ENCODE measurements at regions not wholly inside any gene's neighbourhood (a gene's known extent, or its start where the extent isn't known, plus 50 kb on each side); places are given as distances from the start of the nearest gene placed in this dataset.
"Not testable (repeated sequence)": the region's sequence is repeated elsewhere in the genome, so short reads cannot be mapped to it uniquely, and the experiment has no call there.

DNA sequence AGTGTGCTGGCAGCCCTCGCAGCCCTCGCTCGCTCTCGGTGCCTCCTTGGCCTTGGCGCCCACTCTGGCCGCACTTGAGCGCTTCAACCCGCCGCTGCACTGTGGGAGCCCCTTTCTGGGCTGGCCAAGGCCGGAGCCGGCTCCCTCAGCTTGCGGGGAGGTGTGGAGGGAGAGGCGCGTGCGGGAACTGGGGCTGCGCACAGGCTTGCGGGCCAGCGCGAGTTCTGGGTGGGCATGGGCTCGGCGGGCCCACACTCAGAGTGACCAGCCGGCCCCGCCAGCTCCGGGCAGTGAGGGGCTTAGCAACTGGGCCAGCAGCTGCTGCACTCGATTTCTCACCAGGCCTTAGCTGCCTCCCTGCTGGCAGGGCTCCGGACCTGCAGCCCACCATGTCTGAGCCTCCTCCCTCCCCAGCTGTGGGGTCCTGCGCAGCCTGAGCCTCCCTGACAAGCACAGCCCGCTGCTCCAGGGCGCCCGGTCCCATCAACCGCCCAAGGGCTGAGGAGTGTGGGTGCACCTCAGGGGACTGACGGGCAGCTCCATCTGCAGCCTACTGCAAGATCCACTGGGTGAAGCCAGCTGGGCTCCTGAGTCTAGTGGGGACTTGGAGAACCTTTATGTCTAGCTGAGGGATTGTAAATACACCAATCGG is 786.0 kb upstream of the SORCS1 start:
- DNase-seq, result not testable (repeated sequence)

DNA sequence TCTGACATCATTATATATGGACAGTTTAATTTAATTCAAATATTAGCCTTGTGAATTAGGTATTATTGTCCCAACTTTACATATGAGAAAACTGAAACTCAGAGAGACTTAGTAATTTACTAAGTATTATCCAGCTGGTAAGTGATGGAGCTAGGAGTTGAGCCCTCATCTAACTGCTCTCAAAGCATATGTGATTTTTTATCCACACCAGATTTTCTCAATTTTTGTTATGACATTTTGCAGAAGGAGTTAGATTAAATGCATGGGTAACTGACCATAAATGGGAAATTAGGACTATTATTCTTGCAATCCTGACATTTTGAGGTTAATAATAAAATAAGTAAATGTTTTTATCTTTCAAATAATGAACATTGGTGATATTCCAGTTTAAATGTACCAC is 778.3 kb upstream of the SORCS1 start:
- DNase-seq, result no peak

DNA sequence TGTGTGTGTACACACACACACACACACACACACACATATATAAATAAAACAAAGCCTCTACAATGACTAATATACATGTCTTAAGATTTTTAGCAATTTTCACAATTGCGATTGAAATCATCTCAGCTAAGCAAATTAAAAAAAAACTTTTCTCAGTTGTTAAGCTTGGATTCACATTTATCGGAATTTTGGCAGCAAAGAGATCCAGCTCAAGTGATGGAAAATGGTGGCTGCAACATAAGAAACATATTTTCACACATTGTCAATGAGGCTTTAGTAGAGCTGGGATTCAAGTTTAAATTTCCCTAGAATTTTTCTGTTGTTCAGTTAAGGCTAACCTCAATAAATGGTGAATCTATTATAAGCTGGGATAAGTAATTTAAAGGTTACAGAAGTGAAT is 768.6 kb upstream of the SORCS1 start:
- no peak for DNase-seq

DNA sequence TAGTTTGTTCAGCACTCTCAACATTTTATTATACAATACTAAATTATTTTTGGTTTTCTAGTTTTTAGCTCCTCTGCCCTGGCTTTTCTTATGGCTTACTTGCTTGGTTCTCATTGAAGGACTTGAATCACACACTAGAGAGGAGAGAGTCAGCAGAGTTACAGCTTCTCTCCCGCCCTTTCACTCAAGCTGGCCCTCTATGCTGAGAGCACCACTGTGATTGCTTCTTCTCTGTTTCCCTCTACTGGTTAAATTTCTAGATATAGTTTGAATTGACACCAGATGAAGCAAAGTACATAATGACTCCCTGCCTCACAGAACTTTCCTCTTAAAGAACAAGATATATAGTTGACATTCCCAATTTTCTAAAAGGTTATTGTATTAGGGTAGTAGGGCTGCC is 767.3 kb upstream of the SORCS1 start:
- DNase-seq, result no peak

GRCh38 chr10:107930037-107930436 is 765.5 kb upstream of the SORCS1 start:
- DNase-seq, result no peak

DNA sequence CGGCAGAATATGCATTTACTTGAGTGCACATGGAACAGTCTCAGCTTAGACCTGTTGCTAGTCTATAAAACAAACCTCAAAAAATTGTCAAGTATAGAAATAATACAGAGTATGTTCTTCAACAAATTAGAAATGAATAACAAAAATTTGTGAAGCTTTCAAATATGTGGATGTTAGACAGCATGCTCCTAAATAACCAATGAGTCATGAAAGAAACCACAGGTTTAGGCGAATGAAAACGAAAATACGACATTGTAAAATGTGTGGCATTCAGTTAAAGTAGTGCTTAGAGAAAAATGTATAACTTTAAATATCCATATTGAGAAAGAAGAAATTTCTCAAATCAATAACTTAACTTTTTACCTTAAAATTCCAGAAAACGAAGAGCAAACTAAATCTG is 760.0 kb upstream of the SORCS1 start:
- DNase-seq, result no peak

DNA sequence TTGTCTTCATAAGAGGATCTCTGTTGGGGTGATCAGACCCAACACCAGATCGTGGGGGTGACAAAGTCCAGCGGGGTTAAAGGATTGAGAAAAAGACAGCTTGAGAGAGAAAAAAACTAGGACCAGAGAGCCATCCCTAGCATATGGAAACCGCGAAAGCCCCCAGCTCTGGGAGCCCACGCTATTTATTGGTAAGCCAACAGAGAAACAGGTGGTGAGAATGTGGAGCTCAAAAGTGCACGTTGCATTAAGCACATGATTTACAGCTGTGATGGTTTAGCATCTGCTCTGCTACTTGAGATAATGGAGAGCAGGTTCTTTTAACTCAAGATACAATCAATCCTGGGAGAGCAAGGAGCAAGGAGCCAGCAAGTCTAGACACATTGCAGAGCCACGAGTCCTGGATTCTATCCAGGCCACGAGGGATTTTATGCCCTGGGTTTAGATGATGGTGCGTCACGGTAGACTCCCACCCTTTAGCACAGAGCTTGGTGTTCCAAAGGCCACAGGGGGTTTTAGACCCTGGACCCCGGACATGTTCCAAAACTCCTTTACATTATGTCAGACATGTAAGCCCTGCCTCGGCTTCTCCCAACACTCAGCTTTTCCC is 755.2 kb upstream of the SORCS1 start:
- DNase-seq, result no peak

- DNase-seq, result no peak
Observed at GRCh38 chr10:107918171-107918570, 753.7 kb upstream of the SORCS1 start.

DNA sequence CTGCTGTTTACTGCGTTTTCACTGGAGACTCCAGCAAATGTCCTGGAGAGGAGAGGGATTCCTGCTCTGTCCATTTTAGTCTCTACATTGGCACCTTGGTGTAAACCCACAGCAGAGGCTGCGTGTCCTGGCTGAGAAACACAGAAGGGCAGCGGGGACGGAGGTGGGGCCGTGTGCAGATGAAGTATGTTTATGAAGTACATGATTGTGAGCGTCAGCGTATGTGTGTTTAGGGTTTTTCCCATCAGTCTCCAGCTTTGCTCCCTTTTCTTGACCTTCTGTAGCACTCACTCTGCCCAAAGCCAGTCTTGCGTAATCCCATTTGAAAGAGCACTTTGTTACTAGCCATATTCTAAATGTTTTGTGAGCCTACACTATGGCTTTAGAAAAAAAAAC is 750.7 kb upstream of the SORCS1 start:
- no peak for DNase-seq

- no peak for DNase-seq
Observed at GRCh38 chr10:107914450-107915214, 750.1 kb upstream of the SORCS1 start.

- no peak for DNase-seq
Observed at GRCh38 chr10:107913317-107914294, 749.1 kb upstream of the SORCS1 start.

GRCh38 chr10:107901076-107901475 is 736.6 kb upstream of the SORCS1 start:
- no peak for DNase-seq

- no peak for DNase-seq
Observed at GRCh38 chr10:107900131-107900530, 735.6 kb upstream of the SORCS1 start.

- no peak for DNase-seq
Observed at GRCh38 chr10:107899502-107900062, 735.1 kb upstream of the SORCS1 start.

DNA sequence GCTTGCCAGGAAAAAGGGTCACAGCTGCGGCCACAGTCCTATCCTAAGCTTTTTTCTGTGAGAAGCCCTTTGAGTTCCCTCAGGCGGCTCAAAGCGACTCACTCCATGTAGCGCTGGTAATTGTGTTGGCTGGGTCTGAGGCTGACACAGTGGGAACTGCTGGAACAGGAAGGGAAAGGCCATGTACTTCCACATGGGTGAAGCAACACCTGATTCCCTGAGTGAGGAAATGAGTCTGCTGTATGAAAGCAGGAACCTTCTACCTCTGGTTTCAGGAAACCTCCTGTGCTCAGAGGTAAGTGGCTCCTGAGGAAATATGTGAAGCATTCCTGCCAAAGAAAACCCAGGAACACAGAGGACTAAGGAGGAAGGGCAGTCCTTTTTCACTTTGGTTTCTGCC is 734.6 kb upstream of the SORCS1 start:
- no peak for DNase-seq

- no peak for DNase-seq
Observed at GRCh38 chr10:107898392-107898791, 733.9 kb upstream of the SORCS1 start.

GRCh38 chr10:107894516-107894915 is 730.0 kb upstream of the SORCS1 start:
- no peak for DNase-seq

- no peak for DNase-seq
Observed at GRCh38 chr10:107889105-107889504, 724.6 kb upstream of the SORCS1 start.

GRCh38 chr10:107880185-107880584 is 715.7 kb upstream of the SORCS1 start:
- DNase-seq, result no peak

DNA sequence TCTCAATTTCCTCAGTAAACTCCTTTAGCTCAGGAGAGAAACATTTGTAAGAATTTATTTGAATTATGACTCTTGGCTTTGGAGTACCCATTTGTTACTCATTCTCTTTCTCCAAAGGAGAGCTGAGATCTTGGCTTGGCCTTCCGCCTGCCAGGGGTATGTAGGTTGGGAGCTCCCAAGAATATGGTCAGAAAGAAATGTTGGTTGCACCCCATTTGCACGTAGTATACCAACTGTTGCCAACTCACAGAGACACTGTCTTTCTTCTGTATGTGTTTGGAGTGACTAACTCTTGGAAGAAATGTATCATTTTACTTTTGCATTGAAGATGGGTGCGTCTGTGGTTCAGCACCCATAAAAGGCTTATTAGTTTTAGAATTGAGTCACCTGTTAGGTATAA is 708.5 kb upstream of the SORCS1 start:
- no peak for DNase-seq

DNA sequence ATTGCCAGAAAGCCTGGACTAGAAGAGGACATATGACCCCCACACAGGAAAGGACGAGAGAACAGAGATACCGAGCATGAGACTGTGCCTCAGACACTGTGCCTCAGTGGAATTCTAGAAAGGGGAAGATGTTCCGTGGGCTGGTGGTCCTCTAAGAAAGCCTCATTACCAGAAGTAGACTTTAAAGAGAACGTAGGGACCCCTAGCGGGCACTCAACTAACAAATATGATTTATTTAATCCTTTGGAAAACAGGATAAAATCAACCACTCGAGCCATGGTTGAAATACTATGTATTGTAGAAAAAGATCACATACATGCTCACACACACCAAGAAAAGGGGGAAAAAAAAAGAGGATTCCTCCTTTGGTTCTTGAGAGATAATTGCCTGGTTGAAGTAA is 701.2 kb upstream of the SORCS1 start:
- DNase-seq, result no peak

DNA sequence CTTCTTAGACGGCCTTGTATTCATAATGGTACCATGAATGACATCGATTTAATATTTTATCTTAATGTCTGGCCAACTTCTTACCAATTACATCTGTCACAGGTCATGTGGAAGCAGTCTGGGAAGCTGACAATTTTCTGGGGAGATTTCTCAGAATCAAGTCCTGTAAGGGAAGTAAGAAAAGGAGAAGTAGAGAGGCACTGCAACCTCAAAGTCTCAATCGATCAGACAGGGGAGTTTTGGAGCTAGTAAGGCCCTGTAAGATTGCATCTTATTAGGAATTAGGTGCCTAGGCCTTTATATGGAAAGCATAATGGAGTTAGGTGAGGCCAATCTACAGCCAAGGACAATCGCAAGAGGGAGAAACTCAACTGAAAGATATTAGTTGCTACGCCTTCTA is 694.6 kb upstream of the SORCS1 start:
- no peak for DNase-seq

DNA sequence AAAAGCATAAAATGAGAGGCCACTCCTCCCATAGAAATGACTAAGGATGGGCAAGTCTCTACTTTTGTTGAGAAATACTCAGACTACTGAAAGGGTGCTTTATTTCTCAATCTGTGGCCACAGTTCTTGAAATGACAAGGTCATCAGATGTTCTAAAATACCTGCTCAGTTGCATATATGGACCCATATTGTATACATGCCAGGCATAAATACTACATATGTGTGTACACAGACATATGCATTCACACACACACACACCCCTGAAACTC is 691.5 kb upstream of the SORCS1 start:
- no peak for DNase-seq

All from NCI-H1092 (cell line).